ENCODE measurements at regions not wholly inside any gene's neighbourhood (a gene's known extent, or its start where the extent isn't known, plus 50 kb on each side); places are given as distances from the start of the nearest gene placed in this dataset.
A peak's percentile ranks its signal among the peaks of the same experiment; 100 is the strongest.
"Not testable (repeated sequence)": the region's sequence is repeated elsewhere in the genome, so short reads cannot be mapped to it uniquely, and the experiment has no call there.

DNA sequence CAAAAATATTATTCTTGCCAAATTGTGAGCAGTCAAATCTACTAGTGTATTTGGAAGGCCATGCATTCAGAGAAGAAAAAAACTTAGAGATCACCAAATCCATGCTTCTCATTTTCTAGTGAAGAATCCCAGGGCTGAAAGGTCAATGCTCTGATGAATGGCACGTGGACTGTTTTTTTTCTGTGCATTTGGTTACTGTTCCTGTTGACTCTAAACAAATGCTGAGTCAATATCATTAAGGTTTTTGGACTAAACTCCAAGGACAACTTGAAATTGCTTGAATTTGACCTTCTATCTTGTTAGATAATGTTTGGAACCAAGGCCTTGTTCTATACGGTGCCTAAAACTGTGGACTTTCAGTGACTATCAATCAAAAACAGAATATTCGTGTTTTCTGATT lies 142.2 kb downstream of the OSTF1 start:
- no peaks in the 10 kb centered on the region for H3K36me3 ChIP-seq (ENCODE audit: control insufficient read depth, insufficient read depth, low read length)
- no peak for DNase-seq
- H3K4me3 ChIP-seq (ENCODE audit: low read length): no peak overlapping the region
- H3K27ac ChIP-seq (ENCODE audit: low read length): no peak overlapping the region
- no CpG with 5 or more reads among the region's 3 CpGs for WGBS (ENCODE audit: insufficient coverage)
- no peaks in the 10 kb centered on the region for H3K27me3 ChIP-seq (ENCODE audit: control insufficient read depth, insufficient read depth, low read length)
- no peaks in the 10 kb centered on the region for H3K4me1 ChIP-seq (ENCODE audit: control insufficient read depth, insufficient read depth, low read length)
- peaks cover 3% of the 10 kb centered on the region for H3K9me3 ChIP-seq (replicated peaks; ENCODE audit: control insufficient read depth, low read depth, low read length)

DNA sequence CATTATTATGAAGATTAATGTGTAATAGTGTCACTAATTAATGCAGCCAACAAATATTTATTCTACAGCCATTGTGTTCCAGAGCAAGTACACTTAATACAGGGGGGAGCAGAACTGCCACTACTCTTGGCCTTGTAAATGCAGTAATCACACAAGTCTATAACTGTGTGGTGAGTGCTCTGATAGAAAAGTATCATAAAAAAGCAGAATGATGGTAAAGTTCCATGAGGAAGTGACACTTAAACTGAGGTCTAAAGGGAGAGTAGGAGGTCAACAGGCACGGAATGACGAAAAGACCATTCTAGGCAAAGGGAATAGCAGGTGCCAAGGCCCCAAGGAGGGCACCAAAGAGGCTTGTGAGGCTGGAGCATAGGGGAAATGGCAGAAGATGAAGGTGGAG lies 142.9 kb downstream of the OSTF1 start:
- 55% methylated on average over 2 of the region's 2 CpGs for WGBS (ENCODE audit: insufficient coverage)
- Histone ChIP-seq H3K9me3 (replicated peaks; ENCODE audit: control insufficient read depth, low read depth, low read length) (peaks cover 2% of the 10 kb centered on the region), H3K27me3 (ENCODE audit: control insufficient read depth, insufficient read depth, low read length) (no peaks in the 10 kb centered on the region), H3K4me1 (ENCODE audit: control insufficient read depth, insufficient read depth, low read length) (no peaks in the 10 kb centered on the region), H3K4me3 (ENCODE audit: low read length) (no peak overlapping the region), H3K36me3 (ENCODE audit: control insufficient read depth, insufficient read depth, low read length) (no peaks in the 10 kb centered on the region), H3K27ac (ENCODE audit: low read length) (no peak overlapping the region)
- DNase-seq: no peak

DNA sequence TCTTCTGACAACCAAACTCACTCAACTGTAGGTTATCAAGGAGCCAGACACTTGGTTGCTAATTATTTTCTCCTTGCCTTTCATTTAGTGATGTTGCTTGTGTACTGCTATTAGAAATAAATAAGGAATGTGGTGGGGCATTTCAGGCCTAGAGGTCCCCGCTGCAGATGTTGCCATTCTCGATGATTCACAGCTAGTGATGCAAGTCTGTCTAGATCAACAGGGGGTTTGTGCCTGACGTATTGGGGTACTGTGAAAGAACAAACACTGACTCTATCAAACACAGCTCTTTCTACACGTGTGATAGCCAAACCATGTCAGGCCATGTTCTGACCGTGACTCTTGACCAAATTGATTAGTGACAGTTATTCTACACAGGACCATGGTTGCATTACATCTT lies 144.7 kb downstream of the OSTF1 start:
- WGBS (ENCODE audit: insufficient coverage): 100% methylated on average over 1 of the region's 5 CpGs
- Histone ChIP-seq H3K4me1 (ENCODE audit: control insufficient read depth, insufficient read depth, low read length) (no peaks in the 10 kb centered on the region), H3K36me3 (ENCODE audit: control insufficient read depth, insufficient read depth, low read length) (no peaks in the 10 kb centered on the region), H3K27ac (ENCODE audit: low read length) (no peak overlapping the region), H3K27me3 (ENCODE audit: control insufficient read depth, insufficient read depth, low read length) (no peaks in the 10 kb centered on the region), H3K9me3 (replicated peaks; ENCODE audit: control insufficient read depth, low read depth, low read length) (no peaks in the 10 kb centered on the region), H3K4me3 (ENCODE audit: low read length) (no peak overlapping the region)
- DNase-seq: no peak

DNA sequence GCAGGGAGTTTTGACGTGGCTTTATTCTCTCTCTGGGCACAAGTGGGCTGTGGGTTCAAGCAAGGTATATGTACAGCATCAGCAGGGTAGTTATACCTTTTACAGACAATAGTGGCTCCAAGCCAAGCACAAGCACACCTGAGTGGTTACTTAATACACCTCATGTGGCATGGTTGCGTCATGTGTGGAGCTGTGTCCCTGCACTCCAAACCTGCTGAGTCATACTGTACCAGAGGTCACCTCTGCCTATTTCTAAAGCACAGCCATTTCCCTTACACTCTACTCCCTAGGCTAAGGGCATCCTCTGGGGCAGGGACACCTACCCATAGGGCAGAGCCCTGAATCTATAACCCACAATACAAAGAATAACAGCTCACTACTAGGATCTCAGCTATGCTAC lies 147.3 kb downstream of the OSTF1 start:
- 100% methylated on average over 1 of the region's 2 CpGs for WGBS (ENCODE audit: insufficient coverage)
- H3K4me3 ChIP-seq (ENCODE audit: low read length): no peak overlapping the region

DNA sequence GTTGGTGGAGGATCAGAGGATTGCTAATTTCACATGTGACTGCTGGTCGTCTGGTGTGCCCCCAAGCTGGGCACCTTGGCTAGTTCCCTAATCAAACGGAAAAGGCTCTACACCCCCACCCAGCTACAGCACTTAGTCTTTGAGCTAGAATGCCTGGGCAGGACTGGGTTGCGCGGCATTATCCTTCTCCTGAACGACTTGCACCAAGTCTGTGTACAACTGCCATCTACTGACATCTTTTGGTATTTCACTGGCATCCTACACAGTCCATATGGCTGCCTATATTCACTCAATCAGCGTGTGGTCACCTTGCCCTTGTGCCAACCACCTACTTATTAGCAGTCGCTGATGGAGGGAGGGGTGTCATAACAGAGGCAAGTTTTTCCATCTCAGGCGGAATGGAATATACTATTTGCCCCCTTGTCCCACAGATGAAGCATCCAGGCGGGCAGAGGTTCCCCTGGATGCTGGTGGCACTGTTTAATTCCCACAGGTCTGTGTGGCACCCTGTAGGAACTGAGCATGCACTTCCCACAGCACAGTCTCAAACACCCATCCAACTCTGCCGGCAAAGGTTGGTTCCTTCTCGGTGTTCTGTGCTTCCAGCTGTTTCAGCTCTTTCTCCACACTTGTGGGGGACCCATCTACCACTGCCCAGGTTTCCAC lies 150.1 kb downstream of the OSTF1 start:
- no peaks in the 10 kb centered on the region for H3K4me1 ChIP-seq (ENCODE audit: control insufficient read depth, insufficient read depth, low read length)
- no peaks in the 10 kb centered on the region for H3K9me3 ChIP-seq (replicated peaks; ENCODE audit: control insufficient read depth, low read depth, low read length)
- whole genome bisulfite sequencing (ENCODE audit: insufficient coverage): 53% methylated on average over 9 of the region's 11 CpGs
- H3K27ac ChIP-seq (ENCODE audit: low read length): no peak overlapping the region
- peak; percentile 24 for DNase-seq
- H3K27me3 ChIP-seq (ENCODE audit: control insufficient read depth, insufficient read depth, low read length): no peaks in the 10 kb centered on the region
- H3K36me3 ChIP-seq (ENCODE audit: control insufficient read depth, insufficient read depth, low read length): no peaks in the 10 kb centered on the region
- no peak overlapping the region for H3K4me3 ChIP-seq (ENCODE audit: low read length)

More for the DNA sequence above, 147.3 kb downstream of the OSTF1 start:
- no peaks in the 10 kb centered on the region for H3K36me3 ChIP-seq (ENCODE audit: control insufficient read depth, insufficient read depth, low read length)
- no peaks in the 10 kb centered on the region for H3K4me1 ChIP-seq (ENCODE audit: control insufficient read depth, insufficient read depth, low read length)
- no peak overlapping the region for H3K27ac ChIP-seq (ENCODE audit: low read length)
- H3K9me3 ChIP-seq (replicated peaks; ENCODE audit: control insufficient read depth, low read depth, low read length): no peaks in the 10 kb centered on the region
- H3K27me3 ChIP-seq (ENCODE audit: control insufficient read depth, insufficient read depth, low read length): no peaks in the 10 kb centered on the region
- DNase-seq: no peak

DNA sequence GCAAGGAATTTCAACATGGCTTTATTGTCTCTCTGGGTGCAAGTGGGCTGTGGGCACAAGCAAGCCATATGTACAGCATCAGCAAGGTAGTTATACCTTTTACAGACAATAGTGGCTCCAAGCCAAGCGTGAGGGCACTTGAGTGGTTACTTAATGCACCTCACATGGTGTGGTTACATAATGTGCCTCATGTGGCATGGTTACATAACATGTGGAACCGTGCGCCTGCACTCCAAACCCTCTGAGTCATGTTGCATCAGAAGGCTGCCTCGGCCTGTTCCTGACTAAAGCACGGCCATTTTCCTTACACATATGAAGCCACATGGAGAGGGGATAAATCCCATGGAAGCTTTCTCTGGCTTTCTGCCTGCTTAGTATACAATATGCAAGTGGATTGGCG lies 150.9 kb downstream of the OSTF1 start:
- DNase-seq: no peak
- 100% methylated on average over 1 of the region's 6 CpGs for WGBS (ENCODE audit: insufficient coverage)
- H3K27me3 ChIP-seq (ENCODE audit: control insufficient read depth, insufficient read depth, low read length): no peaks in the 10 kb centered on the region

DNA sequence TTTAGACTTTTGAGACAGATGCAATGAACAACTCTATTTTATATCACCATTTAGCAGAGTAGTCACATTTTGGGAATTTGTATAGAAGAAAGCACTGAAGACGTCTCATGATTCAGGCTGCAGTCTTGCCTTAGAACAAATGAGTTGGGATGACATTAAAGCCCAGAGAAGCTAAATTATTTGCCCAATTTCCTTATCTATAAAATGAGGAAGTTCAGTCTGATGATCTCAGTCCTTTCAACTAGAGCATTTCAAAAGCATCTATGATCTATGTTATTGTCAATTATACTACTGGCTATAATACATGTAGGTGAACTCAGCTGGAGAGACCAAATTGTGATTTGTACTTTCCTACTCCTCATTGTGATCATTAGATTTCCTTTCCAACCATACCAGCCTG lies 154.1 kb downstream of the OSTF1 start:
- Histone ChIP-seq H3K27ac (ENCODE audit: low read length) (no peak overlapping the region), H3K4me3 (ENCODE audit: low read length) (no peak overlapping the region), H3K4me1 (ENCODE audit: control insufficient read depth, insufficient read depth, low read length) (no peaks in the 10 kb centered on the region), H3K27me3 (ENCODE audit: control insufficient read depth, insufficient read depth, low read length) (no peaks in the 10 kb centered on the region), H3K36me3 (ENCODE audit: control insufficient read depth, insufficient read depth, low read length) (no peaks in the 10 kb centered on the region), H3K9me3 (replicated peaks; ENCODE audit: control insufficient read depth, low read depth, low read length) (peaks cover 4% of the 10 kb centered on the region)
- no CpG with 5 or more reads among the region's 1 CpG for WGBS (ENCODE audit: insufficient coverage)
- DNase-seq: no peak

More for the DNA sequence above, 150.9 kb downstream of the OSTF1 start:
- no peak overlapping the region for H3K27ac ChIP-seq (ENCODE audit: low read length)
- no peaks in the 10 kb centered on the region for H3K36me3 ChIP-seq (ENCODE audit: control insufficient read depth, insufficient read depth, low read length)
- no peaks in the 10 kb centered on the region for H3K9me3 ChIP-seq (replicated peaks; ENCODE audit: control insufficient read depth, low read depth, low read length)
- no peak overlapping the region for H3K4me3 ChIP-seq (ENCODE audit: low read length)
- no peaks in the 10 kb centered on the region for H3K4me1 ChIP-seq (ENCODE audit: control insufficient read depth, insufficient read depth, low read length)

DNA sequence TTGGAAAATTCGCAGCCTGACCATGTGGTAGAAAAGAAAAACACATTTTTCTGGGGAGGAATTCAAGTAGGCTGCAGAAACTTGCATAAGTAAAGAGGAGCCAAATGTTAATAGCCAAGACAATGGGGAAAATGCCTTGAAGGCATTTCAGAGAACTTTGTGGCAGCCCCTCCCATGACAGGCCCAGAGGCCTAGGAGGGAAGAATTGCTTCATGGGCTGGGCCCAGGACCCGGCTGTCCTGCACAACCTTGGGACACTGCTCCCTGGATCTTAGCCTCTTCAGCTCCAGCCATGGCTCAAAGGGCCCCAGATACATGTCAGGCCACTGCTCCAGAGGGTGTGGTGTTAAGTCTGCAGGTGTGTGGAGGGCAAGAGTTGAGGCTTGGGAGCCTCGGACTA lies 158.6 kb downstream of the OSTF1 start:
- Histone ChIP-seq H3K36me3 (ENCODE audit: control insufficient read depth, insufficient read depth, low read length) (no peaks in the 10 kb centered on the region), H3K4me1 (ENCODE audit: control insufficient read depth, insufficient read depth, low read length) (no peaks in the 10 kb centered on the region), H3K27me3 (ENCODE audit: control insufficient read depth, insufficient read depth, low read length) (no peaks in the 10 kb centered on the region), H3K27ac (ENCODE audit: low read length) (no peak overlapping the region), H3K9me3 (replicated peaks; ENCODE audit: control insufficient read depth, low read depth, low read length) (peaks cover 7% of the 10 kb centered on the region), H3K4me3 (ENCODE audit: low read length) (no peak overlapping the region)
- WGBS (ENCODE audit: insufficient coverage): 86% methylated on average over 3 of the region's 3 CpGs
- no peak for DNase-seq

DNA sequence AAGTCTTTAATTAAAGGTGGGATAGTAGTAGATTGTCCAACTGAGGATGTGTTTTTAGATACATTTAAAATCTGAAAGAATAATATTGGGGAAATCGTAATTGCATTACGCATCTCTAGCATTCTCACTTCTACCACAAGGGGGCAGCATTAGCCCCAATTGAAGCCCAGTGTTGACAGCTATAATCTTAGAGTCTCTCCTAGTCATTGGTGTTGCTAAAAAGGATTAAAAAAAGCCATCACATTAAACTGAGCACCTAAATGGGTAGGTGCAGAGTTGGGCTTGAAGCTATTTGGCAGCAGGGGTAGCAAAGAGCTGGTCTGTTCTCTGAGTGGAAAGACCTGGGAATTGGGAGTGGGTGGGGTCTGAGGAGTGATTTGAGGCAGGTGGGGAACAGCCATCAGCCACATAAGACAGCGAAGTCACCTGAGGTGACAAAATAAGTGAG lies 177.2 kb downstream of the OSTF1 start:
- no peaks in the 10 kb centered on the region for H3K36me3 ChIP-seq (ENCODE audit: control insufficient read depth, insufficient read depth, low read length)
- no peak overlapping the region for H3K4me3 ChIP-seq (ENCODE audit: low read length)
- H3K4me1 ChIP-seq (ENCODE audit: control insufficient read depth, insufficient read depth, low read length): no peaks in the 10 kb centered on the region
- peak; percentile 61 for DNase-seq
- no peaks in the 10 kb centered on the region for H3K27me3 ChIP-seq (ENCODE audit: control insufficient read depth, insufficient read depth, low read length)
- no peak overlapping the region for H3K27ac ChIP-seq (ENCODE audit: low read length)
- 73% methylated on average over 1 of the region's 3 CpGs for WGBS (ENCODE audit: insufficient coverage)
- no peaks in the 10 kb centered on the region for H3K9me3 ChIP-seq (replicated peaks; ENCODE audit: control insufficient read depth, low read depth, low read length)

DNA sequence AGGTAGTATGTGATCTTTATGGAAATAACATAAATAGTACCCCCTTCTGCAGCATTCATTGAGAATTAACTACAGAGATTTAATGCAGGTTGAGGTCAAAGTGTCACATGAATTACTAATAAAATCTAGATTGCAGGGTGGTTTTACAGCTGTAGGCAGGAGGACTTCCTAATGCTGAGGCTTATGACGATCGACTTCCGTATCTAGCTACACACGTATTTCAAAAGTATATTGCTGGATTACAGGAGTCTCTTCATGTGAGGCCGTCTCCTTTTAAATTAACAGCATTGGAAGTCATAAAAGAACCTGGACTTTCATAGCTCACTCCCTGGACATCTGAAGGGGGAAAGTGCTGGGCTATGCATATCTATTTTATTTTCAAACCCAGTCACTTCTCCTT lies 180.9 kb downstream of the OSTF1 start:
- no peak for DNase-seq
- Histone ChIP-seq H3K27me3 (ENCODE audit: control insufficient read depth, insufficient read depth, low read length) (no peaks in the 10 kb centered on the region), H3K27ac (ENCODE audit: low read length) (no peak overlapping the region), H3K9me3 (replicated peaks; ENCODE audit: control insufficient read depth, low read depth, low read length) (peaks cover 2% of the 10 kb centered on the region), H3K4me1 (ENCODE audit: control insufficient read depth, insufficient read depth, low read length) (no peaks in the 10 kb centered on the region), H3K36me3 (ENCODE audit: control insufficient read depth, insufficient read depth, low read length) (no peaks in the 10 kb centered on the region), H3K4me3 (ENCODE audit: low read length) (no peak overlapping the region)
- WGBS (ENCODE audit: insufficient coverage): no CpG with 5 or more reads among the region's 5 CpGs

DNA sequence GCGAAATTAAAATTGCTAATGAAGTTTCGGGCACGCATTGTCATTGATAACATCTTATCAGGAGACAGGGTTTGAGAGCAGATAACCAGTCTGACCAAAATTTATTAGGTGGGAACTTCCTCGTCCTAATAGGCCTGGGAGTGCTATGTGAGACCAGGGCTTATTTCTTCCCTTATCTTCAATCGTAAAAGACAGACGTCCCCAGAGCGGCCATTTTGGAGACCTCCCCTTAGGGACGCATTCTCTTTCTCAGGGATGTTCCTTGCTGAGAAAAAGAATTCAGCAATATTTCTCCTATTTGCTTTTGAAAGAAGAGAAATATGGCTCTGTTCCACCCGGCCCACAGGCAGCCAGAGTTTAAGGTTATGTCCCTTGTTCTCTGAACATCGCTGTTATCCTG lies 184.7 kb downstream of the OSTF1 start:
- not testable (repeated sequence) for H3K36me3 ChIP-seq (ENCODE audit: control insufficient read depth, insufficient read depth, low read length); H3K27ac ChIP-seq (ENCODE audit: low read length); H3K4me1 ChIP-seq (ENCODE audit: control insufficient read depth, insufficient read depth, low read length); H3K4me3 ChIP-seq (ENCODE audit: low read length); H3K27me3 ChIP-seq (ENCODE audit: control insufficient read depth, insufficient read depth, low read length); DNase-seq; H3K9me3 ChIP-seq (replicated peaks; ENCODE audit: control insufficient read depth, low read depth, low read length)
- WGBS (ENCODE audit: insufficient coverage): no CpG with 5 or more reads among the region's 10 CpGs
